GM19467 (cell line): ENCODE measurements at regions not wholly inside any gene's neighbourhood (a gene's known extent, or its start where the extent isn't known, plus 50 kb on each side); places are given as distances from the start of the nearest gene placed in this dataset.
"Not testable (repeated sequence)": the region's sequence is repeated elsewhere in the genome, so short reads cannot be mapped to it uniquely, and the experiment has no call there.

Source experiments
- ATAC-seq: cut with Tn5 transposase; IDR thresholded peaks from one replicate; pipeline ENCODE4 v1.9.1; 2021; ENCODE audit warnings: mild to moderate bottlenecking, moderate library complexity; ENCODE audit not compliant: unreplicated experiment

GRCh38 chr12:72148709-72149108, 123.5 kb upstream of the TRHDE start:
- ATAC-seq: no peak

DNA sequence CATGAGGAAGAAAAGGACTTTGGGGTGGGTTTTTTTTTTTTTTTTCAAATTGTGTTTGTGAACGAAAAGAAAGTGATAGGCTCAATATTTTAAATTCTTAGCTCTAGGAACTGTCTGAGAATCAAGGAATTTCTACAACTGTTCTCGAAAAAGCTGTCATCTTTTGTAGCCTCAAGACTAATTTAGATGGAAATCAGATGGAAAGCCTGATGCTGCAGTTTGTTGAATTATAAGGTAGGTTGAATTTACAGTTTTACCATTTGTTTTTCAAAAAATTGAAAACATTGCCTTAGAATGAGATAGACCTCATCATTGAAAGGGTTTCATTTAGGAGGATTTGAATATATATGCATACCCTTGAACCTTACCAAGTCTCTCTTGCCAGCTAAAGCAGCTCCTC, 109.3 kb upstream of the TRHDE start:
- no peak for ATAC-seq

DNA sequence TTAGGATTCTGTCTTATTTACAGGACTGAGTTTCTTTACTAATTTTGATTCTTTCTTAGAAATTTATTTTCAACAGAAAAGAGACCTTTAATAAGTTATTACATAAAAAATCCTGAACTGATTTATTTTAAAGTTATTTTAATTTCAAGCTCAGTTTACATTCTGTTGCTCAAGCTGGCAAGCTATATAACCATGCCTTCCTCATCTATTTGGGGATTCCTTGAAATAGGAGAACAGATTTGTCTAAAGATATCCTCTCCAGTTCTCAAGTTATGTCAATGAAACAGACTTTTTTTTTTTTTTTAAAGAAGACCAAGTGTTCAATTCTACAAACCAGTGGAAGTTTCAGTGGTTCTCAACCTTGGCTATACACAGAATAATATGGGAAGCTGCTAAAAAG, 103.3 kb upstream of the TRHDE start:
- no peak for ATAC-seq

- ATAC-seq: no peak
Measured at GRCh38 chr12:72173974-72174373, 98.2 kb upstream of the TRHDE start.

DNA sequence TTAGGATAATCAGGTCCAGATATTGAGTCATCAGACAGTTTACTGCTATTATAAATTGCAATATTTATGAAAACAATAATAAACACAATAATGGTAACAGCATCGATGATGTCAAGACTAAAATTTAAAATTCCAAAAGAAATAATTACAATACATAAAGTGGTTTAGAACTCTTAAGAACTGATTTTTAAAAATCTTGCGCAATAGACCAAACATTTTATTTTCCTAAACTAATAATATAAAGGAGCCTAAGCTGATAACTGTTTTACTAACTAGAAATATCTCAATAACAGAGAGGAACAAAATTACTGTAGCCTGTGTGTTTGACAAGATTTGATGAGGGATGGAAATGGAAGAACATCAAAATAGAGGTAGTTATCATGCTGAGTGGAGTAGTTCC, 93.9 kb upstream of the TRHDE start:
- ATAC-seq: no peak

- no peak for ATAC-seq
Measured at GRCh38 chr12:72178871-72179270, 93.3 kb upstream of the TRHDE start.

GRCh38 chr12:72179841-72180240, 92.3 kb upstream of the TRHDE start:
- ATAC-seq: no peak

DNA sequence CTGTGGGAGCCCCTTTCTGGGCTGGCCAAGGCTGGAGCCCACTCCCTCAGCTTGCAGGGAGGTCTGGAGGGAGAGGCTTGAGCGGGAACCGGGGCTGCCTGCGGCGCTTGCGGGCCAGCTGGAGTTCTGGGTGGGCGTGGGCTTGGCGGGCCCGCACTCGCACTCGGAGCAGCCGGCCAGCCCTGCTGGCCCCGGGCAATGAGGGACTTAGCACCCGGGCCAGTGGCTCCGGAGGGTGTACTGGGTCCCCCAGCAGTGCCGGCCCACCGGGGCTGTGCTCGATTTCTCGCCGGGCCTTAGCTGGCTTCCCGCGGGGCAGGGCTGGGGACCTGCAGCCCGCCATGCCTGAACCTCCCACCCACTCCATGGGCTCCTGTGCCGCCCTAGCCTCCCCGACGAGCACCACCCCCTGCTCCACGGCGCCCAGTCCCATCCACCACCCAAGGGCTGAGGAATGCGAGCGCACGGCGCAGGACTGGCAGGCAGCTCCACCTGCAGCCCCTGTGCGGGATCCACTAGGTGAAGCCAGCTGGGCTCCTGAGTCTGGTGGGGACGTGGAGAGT, 87.1 kb upstream of the TRHDE start:
- ATAC-seq: not testable (repeated sequence)

- ATAC-seq: no peak
Measured at GRCh38 chr12:72189266-72189665, 82.9 kb upstream of the TRHDE start.

- no peak for ATAC-seq
Measured at GRCh38 chr12:72191761-72192160, 80.4 kb upstream of the TRHDE start.

GRCh38 chr12:72197790-72198189, 74.4 kb upstream of the TRHDE start:
- ATAC-seq: no peak

DNA sequence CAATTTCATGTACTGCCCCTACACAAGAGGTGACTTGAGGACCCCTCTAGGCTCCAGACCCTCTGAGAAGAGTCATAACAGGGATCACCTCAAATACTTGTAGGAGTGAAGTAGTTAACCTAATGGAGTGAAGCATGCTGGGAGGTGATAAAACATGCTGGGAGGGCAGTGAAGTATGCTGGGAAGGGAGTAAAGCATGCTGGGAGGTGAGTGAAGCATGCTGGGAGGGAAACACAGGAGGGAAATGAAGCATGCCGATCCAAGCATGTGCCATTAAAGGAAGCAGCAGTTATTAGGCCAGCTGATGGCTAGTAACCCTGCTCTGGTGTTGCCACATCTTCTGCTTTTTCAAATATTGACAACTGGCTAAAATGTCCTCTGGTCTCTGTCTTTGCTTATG, 70.7 kb upstream of the TRHDE start:
- ATAC-seq: no peak

DNA sequence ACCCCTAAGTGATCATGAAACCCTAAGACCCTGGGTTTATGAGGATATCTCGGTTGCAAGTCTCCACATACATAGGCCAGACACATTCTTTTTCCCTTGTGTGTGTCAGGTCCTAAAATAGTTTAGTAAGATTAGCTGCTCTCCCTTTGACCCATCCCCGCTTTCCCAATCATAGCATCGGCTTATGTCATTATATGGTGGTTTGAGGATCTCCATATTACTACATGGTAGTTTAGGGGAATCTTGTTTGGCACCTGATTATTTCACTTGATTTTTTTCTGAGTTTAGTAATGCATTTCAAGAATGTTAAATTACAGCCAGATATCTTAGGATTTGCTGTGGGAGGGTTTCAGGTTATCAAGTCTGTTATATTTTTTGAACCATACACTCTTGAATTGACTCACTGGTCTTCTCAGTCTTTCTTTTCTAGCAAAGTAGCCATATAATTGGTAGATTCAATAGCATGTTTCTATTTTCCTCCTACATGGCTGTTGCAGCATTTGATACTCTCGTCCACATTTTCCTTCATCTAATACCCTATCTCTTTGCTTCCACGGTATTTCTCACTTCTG, 68.3 kb upstream of the TRHDE start:
- no peak for ATAC-seq

GRCh38 chr12:72207079-72207478, 65.1 kb upstream of the TRHDE start:
- no peak for ATAC-seq

DNA sequence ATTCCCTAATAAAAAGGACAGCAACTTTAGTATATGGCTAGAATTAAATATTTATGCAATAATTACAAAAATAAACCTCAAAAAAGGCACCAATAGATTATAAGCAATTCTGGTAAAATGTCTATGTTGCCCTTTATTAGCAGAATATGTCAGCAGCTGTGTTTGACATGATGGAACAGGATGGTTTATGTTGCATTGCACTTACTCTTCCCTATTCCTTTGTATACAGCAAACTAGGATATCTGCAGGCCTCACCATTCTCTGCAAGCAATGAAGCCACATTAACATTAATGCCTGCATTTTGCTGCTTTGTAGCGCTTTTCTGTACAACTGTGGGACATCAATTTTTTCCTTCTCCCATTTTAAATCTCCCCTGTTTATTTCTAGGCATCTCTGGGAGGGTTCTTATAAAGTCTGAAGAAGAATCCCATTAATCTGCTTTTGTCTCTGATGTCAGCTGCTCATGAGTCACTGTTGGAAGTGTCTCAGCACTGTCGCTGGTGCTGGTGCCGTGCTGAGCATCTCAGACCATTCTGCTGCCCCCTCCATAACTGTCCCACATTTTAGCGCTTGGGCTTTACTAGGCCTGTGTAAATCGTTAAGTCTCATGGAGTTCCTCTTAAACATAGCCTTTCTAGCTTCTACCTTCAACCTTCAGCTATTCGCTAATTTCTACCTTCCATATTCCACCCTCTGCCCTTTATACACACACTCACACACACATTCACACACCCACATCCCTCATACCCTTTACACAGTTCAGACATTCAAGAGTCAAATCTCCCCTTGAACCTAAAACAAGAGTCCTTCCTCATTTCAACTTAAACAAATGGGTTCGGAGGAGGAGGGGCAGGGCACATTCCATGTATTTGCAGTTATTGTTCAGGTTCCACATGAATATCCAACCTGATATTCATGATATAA, 64.4 kb upstream of the TRHDE start:
- no peak for ATAC-seq

GRCh38 chr12:72209086-72209485, 63.1 kb upstream of the TRHDE start:
- ATAC-seq: no peak

- ATAC-seq: no peak
Measured at GRCh38 chr12:72214163-72214562, 58.0 kb upstream of the TRHDE start.

DNA sequence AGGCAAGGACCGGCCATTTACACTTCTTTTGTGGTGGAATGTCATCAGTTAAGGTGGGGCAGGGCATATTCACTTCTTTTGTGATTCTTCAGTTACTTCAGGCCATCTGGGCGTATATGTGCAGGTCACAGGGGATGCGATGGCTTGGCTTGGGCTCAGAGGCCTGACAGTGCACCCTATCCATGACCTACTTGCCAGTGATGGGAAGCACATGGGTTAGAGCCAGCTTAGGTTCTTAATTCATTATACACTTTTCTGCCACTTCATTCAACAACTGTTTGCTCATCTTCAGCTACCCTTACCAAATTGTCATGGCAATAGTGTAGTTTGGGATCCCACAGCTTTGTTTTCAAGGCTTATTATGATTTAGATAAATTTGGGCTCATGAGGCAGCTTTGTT, 56.9 kb upstream of the TRHDE start:
- not testable (repeated sequence) for ATAC-seq

DNA sequence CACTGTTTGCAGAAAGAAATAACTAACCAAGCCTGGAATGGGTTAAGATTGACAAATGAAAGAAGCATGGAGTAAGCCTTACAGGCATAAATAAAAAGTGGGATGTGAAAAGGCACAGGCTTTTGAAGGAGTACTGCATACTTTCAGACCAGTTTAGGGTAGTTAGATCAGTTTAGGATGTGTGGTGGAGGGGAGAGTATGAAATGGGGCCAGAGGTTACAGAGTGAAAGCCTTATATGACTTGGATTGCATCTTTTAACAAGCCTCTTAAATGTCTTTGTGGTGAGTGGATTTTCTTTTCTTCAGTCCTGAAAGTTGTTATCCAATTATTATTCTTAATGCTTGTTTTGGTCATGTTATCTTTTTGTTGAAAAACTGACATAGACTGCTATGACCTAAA, 52.2 kb upstream of the TRHDE start:
- ATAC-seq: no peak
